ENCODE measurements at regions not wholly inside any gene's neighbourhood (a gene's known extent, or its start where the extent isn't known, plus 50 kb on each side); places are given as distances from the start of the nearest gene placed in this dataset.

DNA sequence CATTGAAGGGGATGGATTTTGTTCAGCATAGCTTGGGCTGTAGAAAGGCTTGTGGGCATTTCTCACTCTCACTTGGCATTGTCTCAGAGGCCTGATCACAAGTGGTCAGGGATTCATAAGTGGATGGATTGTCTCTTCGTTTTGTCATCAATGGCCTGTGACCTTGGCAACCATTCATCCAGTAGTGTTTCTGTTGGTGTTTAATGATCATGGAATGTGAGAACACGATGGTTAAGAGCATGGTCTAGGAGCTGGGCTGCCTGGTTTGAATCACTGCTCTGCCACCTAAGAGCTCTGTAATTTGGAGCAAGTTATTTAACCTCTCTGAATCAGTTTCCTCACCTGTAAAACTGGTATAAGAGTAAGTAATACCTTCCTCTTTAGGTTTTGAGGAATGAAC is 430.1 kb upstream of the MEF2C start:
- TF ChIP-seq EZH2 (IDR thresholded peaks at IDR 0.05; ENCODE audit: insufficient read depth, poor library complexity, severe bottlenecking) (no peak), EZH2phosphoT487 (IDR thresholded peaks at IDR 0.05; ENCODE audit: insufficient read depth, low read depth) (no peak)
